Colon (tissue), 2 donors: ENCODE measurements at regions not wholly inside any gene's neighbourhood (a gene's known extent, or its start where the extent isn't known, plus 50 kb on each side); places are given as distances from the start of the nearest gene placed in this dataset.

Source experiments
- FAIRE-seq: peaks from 2 replicates; lab custom pipeline; 2012; peaks lifted over from hg19 to GRCh38; lab: Jason Lieb, UNC
- donor health status: control.
- donor health status: control.

- FAIRE-seq = no peak
These were observed 159.7 kb upstream of the CDH20 start for GRCh38 chr18:61173554-61173953.

GRCh38 chr18:61183798-61184197, 149.4 kb upstream of the CDH20 start:
- FAIRE-seq = no peak

GRCh38 chr18:61187971-61188370, 145.3 kb upstream of the CDH20 start:
- FAIRE-seq = no peak

- no peak for FAIRE-seq
These were observed 143.9 kb upstream of the CDH20 start for GRCh38 chr18:61189376-61189775.

- FAIRE-seq = no peak
These were observed 138.5 kb upstream of the CDH20 start for GRCh38 chr18:61194726-61195125.

- no peak for FAIRE-seq
These were observed 136.5 kb upstream of the CDH20 start for GRCh38 chr18:61196750-61197149.

GRCh38 chr18:61198486-61198885, 134.7 kb upstream of the CDH20 start:
- no peak for FAIRE-seq

GRCh38 chr18:61199171-61199848, 133.9 kb upstream of the CDH20 start:
- FAIRE-seq = no peak

GRCh38 chr18:61201511-61201910, 131.7 kb upstream of the CDH20 start:
- no peak for FAIRE-seq

GRCh38 chr18:61203151-61203550, 130.1 kb upstream of the CDH20 start:
- FAIRE-seq = no peak

- FAIRE-seq = no peak
These were observed 123.4 kb upstream of the CDH20 start for GRCh38 chr18:61209801-61210200.

- FAIRE-seq = no peak
These were observed 117.2 kb upstream of the CDH20 start for GRCh38 chr18:61216051-61216450.

- no peak for FAIRE-seq
These were observed 111.0 kb upstream of the CDH20 start for GRCh38 chr18:61222206-61222605.

GRCh38 chr18:61225336-61225735, 107.9 kb upstream of the CDH20 start:
- FAIRE-seq = no peak

GRCh38 chr18:61236356-61237057, 96.7 kb upstream of the CDH20 start:
- no peak for FAIRE-seq

- FAIRE-seq = no peak
These were observed 95.7 kb upstream of the CDH20 start for GRCh38 chr18:61237529-61237928.

- FAIRE-seq = no peak
These were observed 94.2 kb upstream of the CDH20 start for GRCh38 chr18:61239051-61239450.

- no peak for FAIRE-seq
These were observed 91.9 kb upstream of the CDH20 start for GRCh38 chr18:61241260-61241853.

GRCh38 chr18:61244632-61245031, 88.6 kb upstream of the CDH20 start:
- FAIRE-seq = no peak

GRCh38 chr18:61245276-61245675, 88.0 kb upstream of the CDH20 start:
- FAIRE-seq = no peak

GRCh38 chr18:61248589-61248988, 84.6 kb upstream of the CDH20 start:
- no peak for FAIRE-seq

- no peak for FAIRE-seq
These were observed 76.9 kb upstream of the CDH20 start for GRCh38 chr18:61256291-61256690.

- FAIRE-seq = no peak
These were observed 71.4 kb upstream of the CDH20 start for GRCh38 chr18:61261870-61262269.

GRCh38 chr18:61272793-61273192, 60.4 kb upstream of the CDH20 start:
- FAIRE-seq = no peak
